Suppressor macrophage (primary cell): ENCODE measurements at regions not wholly inside any gene's neighbourhood (a gene's known extent, or its start where the extent isn't known, plus 50 kb on each side); places are given as distances from the start of the nearest gene placed in this dataset.
"Not testable (repeated sequence)": the region's sequence is repeated elsewhere in the genome, so short reads cannot be mapped to it uniquely, and the experiment has no call there.

ENCODE experiments used
- DNase-seq, 4 experiments: peaks; one replicate each; pipeline ENCODE4 v3.0.0-alpha.2; 2020 to 2022

GRCh38 chr10:47622719-47623118 is 99.3 kb upstream of the AGAP9 start:
- peak in 1 of 4 experiments; percentile 48 for DNase-seq

GRCh38 chr10:47619300-47620012 is 96.0 kb upstream of the AGAP9 start:
- peak in 1 of 4 experiments; percentile 15 for DNase-seq

DNA sequence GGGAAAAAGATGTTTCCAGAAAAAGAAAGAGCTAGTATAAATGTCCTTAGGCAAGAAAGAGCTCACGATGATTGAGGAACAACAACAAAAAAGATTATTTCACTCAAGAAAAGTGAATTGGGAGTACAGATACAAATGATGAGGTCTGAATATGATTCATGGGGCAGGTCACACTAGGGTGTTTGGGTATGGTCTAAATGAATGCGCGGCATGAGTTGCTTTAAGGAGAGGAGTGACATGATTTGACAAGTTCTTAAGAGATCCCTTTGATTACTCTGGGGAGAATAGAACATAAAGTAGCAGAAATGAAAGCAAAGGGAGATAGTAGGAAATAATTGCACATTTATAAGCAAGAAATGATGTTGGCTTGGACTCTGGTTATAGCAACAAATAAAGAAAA is 85.9 kb upstream of the AGAP9 start:
- not testable (repeated sequence) for DNase-seq

DNA sequence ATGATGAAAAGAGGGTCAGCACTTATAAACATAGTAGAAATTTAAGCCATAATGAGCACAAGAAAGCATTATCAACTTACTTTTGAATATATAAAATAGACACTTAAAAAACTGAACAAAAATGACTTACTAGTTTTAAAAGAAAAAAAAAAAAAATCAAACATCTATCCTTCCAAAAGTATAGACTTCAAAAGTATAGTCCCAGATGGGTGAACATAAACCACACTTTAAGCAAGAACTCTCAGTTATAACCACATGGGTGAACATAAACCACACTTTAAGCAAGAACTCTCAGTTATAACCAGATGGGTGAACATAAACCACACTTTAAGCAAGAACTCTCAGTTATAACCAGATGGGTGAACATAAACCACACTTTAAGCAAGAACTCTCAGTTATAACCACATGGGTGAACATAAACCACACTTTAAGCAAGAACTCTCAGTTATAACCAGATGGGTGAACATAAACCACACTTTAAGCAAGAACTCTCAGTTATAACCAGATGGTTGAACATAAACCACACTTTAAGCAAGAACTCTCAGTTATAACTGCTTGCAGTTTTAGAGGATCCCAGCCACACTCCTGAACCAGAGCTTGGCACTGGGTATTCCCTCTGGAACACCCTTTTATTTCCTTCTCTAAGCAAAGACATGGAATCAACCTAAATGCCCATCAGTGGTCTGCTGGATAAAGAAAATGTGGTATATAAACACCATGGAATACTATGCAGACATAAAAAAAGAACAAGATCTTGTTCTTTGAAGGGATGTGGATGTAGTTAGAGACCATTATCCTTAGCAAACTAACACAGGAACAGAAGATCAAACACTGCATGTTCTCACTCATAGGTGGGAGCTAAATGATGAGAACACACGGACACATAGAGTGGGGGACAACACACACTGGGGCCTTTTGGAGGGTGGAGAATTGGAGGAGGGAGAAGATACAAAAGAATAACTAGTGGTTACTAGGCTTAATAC is 82.6 kb upstream of the AGAP9 start:
- DNase-seq = not testable (repeated sequence)

DNA sequence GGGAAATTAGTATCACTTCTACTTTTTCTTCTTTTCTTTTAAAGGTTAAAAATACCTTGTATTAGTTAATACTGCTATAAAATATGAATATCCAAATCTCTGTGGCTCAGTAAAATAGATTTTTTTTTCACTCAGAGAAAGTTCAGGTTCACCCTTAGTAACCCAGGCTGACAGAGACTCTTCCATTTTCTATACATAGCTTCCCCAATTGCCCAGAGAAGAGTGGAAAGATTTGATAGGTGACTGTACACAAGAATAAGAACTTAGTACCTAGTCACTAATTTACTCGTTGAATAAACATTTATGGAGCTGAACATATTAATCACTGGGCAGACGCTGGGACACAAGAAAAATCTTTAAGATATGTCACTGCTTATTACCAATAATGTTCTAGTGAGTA is 77.2 kb upstream of the AGAP9 start:
- not testable (repeated sequence) for DNase-seq

DNA sequence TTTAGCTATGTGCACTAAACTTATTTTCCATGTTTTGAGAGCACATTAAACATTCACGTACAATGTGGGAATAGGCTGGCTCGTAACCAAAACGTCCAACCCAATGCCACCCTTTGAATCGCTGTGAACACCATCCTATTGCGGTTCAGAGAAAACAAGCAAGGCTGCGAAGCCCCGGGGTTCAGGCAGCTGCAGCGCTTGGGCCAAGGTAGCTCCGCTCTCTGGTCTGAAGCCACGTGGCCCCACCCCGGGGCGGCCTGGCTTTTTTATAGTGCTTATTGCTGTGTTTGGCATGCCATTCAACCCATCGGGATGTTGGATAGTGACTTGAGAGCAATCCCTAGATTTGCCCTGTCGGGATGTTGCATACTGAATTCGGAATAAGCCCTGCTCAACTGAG is 76.7 kb upstream of the AGAP9 start:
- DNase-seq = not testable (repeated sequence)

- DNase-seq = not testable (repeated sequence)
These were observed 76.2 kb upstream of the AGAP9 start for GRCh38 chr10:47599657-47600056.

DNA sequence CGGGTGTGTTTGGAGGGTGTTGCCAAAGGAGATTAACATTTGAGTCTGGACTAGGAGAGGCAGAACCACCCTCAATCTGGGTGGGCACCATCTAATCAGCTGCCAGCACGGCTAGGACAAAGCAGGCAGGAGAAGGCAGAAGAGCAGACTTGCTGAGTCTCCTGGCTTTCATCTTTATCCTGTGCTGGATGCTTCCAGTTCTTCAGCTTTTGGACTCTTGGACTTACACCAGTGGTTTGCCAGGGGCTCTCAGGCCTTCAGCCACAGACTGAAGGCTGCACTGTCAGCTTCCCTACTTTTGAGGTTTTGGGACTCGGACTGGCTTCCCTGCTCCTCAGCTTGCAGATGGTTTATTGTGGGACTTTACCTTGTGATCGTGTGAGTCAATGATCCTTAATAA is 70.4 kb upstream of the AGAP9 start:
- not testable (repeated sequence) for DNase-seq

DNA sequence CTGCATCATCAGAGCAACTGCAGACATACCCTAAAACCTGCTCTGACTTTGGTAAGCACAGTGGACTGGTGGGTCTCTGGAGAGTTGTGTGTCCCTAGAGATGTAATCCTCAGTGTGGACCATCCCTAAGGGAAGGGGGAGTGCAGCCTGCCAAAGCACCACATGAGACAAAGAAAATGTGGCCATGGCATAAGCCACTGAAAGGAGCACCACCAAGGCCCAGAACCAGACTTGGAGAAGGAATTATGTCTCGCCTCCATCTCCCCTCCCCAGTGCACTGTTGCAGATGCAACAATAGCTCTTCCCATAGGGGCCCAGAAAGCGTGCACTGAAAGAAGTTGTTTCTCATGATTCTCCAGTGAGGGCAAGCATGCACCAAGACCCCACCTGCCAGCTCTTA is 69.7 kb upstream of the AGAP9 start:
- DNase-seq = not testable (repeated sequence)

- not testable (repeated sequence) for DNase-seq
These were observed 67.5 kb upstream of the AGAP9 start for GRCh38 chr10:47590956-47591355.

GRCh38 chr10:47590534-47590933 is 67.1 kb upstream of the AGAP9 start:
- DNase-seq = peak; percentile 18 to 64 (median 50)

GRCh38 chr10:47582051-47582450 is 58.6 kb upstream of the AGAP9 start:
- DNase-seq = not testable (repeated sequence)

DNA sequence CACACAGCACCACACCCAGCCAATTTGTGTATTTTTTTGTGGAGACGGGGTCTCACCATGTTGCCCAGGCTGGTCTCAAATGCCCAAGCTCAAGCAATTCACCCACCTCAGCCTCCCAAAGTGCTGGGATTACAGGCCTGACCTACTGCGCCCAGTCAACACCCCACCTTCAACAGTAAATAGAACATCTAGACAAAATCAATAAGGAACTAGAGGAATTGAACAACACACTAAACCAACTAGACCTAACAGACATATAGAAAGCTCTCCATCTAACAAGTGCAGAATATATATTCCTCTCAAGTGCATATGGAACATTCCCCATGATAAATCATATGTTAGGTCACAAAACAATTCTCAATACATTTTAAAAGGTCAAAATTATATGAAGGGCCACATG is 56.6 kb upstream of the AGAP9 start:
- not testable (repeated sequence) for DNase-seq

DNA sequence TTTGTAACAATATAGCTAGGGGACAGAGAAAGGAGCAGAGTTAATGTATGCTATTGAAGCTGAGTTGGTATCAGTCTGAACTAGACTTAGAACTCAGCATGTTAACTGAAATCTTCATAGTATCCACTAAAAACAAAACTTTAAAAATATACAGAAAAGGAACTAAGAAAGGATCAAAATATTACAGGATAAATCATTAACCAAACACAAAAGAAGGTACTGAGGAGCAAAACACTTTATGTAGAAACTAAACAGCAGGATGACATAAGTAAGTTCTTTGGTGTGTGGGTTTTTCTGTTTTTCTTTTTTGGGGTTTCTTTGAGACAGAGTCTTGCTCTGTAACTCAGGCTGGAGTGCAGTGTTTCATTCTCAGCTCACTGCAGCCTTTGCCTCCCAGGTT is 55.1 kb upstream of the AGAP9 start:
- DNase-seq = not testable (repeated sequence)
